ENCODE measurements at regions not wholly inside any gene's neighbourhood (a gene's known extent, or its start where the extent isn't known, plus 50 kb on each side); places are given as distances from the start of the nearest gene placed in this dataset.

DNA sequence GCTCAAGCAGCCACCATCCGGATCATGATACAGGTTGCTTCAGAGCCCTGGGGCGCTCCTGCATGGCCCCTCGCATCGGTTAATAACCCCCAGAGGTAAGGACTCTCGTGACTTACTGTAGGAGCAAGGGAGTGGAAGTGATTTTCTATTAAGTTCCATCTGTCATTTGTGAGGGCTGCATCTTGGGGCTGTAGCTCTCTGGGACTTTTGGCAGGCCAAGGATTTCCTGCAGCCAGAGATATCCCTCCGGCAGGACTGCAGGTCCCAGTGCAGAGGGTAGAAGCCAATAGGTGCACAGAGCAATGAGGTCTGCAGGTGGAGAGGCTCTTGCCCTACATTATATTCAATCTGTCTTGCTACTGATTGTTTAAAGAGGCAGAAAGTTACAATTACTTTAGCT, 356.8 kb upstream of the ADARB2 start:
- H3K9me3 Mint-ChIP-seq: peaks cover 6% of the 10 kb centered on the region
- no peaks in the 10 kb centered on the region for H3K4me1 Mint-ChIP-seq (ENCODE audit: low read depth)
- intact Hi-C loops (cut with micrococcal nuclease): no loop called here
- H3K27ac Mint-ChIP-seq: no peak overlapping the region
- H3K27me3 Mint-ChIP-seq: no peaks in the 10 kb centered on the region
- no peak overlapping the region for H3K4me3 Mint-ChIP-seq
- H3K36me3 Mint-ChIP-seq (ENCODE audit: low read depth): no peaks in the 10 kb centered on the region

GRCh38 chr10:2083591-2083990, 346.3 kb upstream of the ADARB2 start:
- intact Hi-C loops (cut with micrococcal nuclease): no loop called here
- Mint-ChIP-seq H3K27me3 (no peaks in the 10 kb centered on the region), H3K9me3 (peaks cover 15% of the 10 kb centered on the region), H3K4me1 (ENCODE audit: low read depth) (no peaks in the 10 kb centered on the region), H3K27ac (no peak overlapping the region), H3K36me3 (ENCODE audit: low read depth) (no peaks in the 10 kb centered on the region), H3K4me3 (no peak overlapping the region)

GRCh38 chr10:2081501-2081900, 344.2 kb upstream of the ADARB2 start:
- H3K9me3 Mint-ChIP-seq: peaks cover 8% of the 10 kb centered on the region
- H3K4me1 Mint-ChIP-seq (ENCODE audit: low read depth): no peaks in the 10 kb centered on the region
- no peaks in the 10 kb centered on the region for H3K27me3 Mint-ChIP-seq
- intact Hi-C loops (cut with micrococcal nuclease): no loop called here
- no peak overlapping the region for H3K27ac Mint-ChIP-seq
- H3K36me3 Mint-ChIP-seq (ENCODE audit: low read depth): no peaks in the 10 kb centered on the region
- H3K4me3 Mint-ChIP-seq: no peak overlapping the region

DNA sequence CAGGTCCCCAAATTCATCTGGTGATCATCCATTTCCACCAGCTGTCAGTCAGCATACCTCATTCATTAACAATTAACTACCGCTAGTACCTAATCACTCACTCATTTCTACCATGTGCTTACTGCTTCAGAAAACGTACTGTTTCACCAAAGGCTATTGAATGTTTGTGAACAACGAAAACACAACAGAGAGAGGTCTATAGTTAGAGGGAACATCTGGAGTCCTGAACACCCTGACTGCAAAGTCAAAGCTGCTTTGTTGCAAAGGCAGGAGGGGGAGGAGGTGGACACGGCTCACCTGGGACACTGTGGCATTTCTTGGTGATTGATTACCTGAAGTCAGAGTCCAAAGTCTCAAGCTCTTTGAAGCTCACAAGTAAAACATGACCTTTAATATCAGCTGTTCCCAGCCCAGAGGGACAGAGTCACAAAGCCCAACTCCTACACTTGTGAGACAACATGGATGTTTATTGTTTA, 342.3 kb upstream of the ADARB2 start:
- Mint-ChIP-seq H3K9me3 (peaks cover 6% of the 10 kb centered on the region), H3K4me1 (ENCODE audit: low read depth) (no peaks in the 10 kb centered on the region), H3K27me3 (no peaks in the 10 kb centered on the region), H3K27ac (no peak overlapping the region), H3K4me3 (no peak overlapping the region), H3K36me3 (ENCODE audit: low read depth) (no peaks in the 10 kb centered on the region)
- intact Hi-C loops (cut with micrococcal nuclease): no loop called here

- intact Hi-C loops (cut with micrococcal nuclease): no loop called here
- H3K4me3 Mint-ChIP-seq: no peak overlapping the region
- no peaks in the 10 kb centered on the region for H3K9me3 Mint-ChIP-seq
- H3K36me3 Mint-ChIP-seq (ENCODE audit: low read depth): no peaks in the 10 kb centered on the region
- H3K27ac Mint-ChIP-seq: no peak overlapping the region
- no peaks in the 10 kb centered on the region for H3K4me1 Mint-ChIP-seq (ENCODE audit: low read depth)
- no peaks in the 10 kb centered on the region for H3K27me3 Mint-ChIP-seq
Measured at GRCh38 chr10:2077231-2077630, 339.9 kb upstream of the ADARB2 start.

DNA sequence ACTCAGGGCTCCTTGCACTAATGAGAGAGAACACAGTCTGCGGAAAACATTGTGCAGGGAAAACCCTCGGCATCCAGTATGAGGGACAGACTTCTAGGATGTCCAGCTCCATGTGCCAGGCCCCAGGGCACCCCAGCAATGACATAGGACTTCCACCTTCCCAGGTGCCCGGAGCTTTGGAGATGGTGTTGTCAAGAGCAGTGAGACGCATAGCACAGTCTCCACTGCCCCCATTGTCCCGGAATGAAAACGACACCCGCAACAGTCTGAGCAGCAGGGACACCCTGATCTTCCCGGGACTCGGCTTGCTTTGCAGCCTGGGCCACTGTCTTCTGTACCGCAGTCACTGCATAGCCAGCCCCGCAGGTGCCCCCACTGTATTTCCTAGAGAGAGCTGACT, 339.2 kb upstream of the ADARB2 start:
- Mint-ChIP-seq H3K27me3 (no peaks in the 10 kb centered on the region), H3K36me3 (ENCODE audit: low read depth) (no peaks in the 10 kb centered on the region), H3K27ac (no peak overlapping the region), H3K9me3 (no peaks in the 10 kb centered on the region), H3K4me1 (ENCODE audit: low read depth) (no peaks in the 10 kb centered on the region), H3K4me3 (no peak overlapping the region)
- intact Hi-C loops (cut with micrococcal nuclease): no loop called here

- no peaks in the 10 kb centered on the region for H3K4me1 Mint-ChIP-seq (ENCODE audit: low read depth)
- no peaks in the 10 kb centered on the region for H3K36me3 Mint-ChIP-seq (ENCODE audit: low read depth)
- no peak overlapping the region for H3K4me3 Mint-ChIP-seq
- intact Hi-C loops (cut with micrococcal nuclease): no loop called here
- no peak overlapping the region for H3K27ac Mint-ChIP-seq
- H3K9me3 Mint-ChIP-seq: peaks cover 37% of the 10 kb centered on the region
- H3K27me3 Mint-ChIP-seq: no peaks in the 10 kb centered on the region
Measured at GRCh38 chr10:2067015-2067414, 329.7 kb upstream of the ADARB2 start.

DNA sequence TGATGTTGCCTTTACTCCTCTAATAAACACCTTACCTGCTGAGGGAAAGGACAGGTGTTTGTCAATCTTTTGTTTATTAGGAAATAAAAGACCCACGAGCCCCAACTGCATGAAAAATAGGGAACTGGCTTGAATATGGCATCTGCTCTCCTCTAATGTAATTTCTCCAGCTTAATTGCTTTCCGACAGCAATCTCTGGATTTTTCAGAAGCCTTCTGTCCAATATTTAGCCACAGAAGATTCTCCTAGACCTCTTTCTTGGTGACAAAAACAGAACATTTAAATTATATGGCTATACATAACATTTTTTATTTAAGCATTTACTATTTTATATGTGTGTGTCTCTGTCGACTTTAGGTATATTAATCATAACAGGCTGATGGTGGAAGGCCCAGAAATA, 317.4 kb upstream of the ADARB2 start:
- no peaks in the 10 kb centered on the region for H3K4me1 Mint-ChIP-seq (ENCODE audit: low read depth)
- peaks cover 12% of the 10 kb centered on the region for H3K9me3 Mint-ChIP-seq
- H3K4me3 Mint-ChIP-seq: no peak overlapping the region
- H3K36me3 Mint-ChIP-seq (ENCODE audit: low read depth): no peaks in the 10 kb centered on the region
- intact Hi-C loops (cut with micrococcal nuclease): no loop called here
- H3K27me3 Mint-ChIP-seq: no peaks in the 10 kb centered on the region
- H3K27ac Mint-ChIP-seq: no peak overlapping the region

- Mint-ChIP-seq H3K4me1 (ENCODE audit: low read depth) (no peaks in the 10 kb centered on the region), H3K27me3 (no peaks in the 10 kb centered on the region), H3K27ac (no peak overlapping the region), H3K4me3 (no peak overlapping the region), H3K9me3 (peaks cover 12% of the 10 kb centered on the region), H3K36me3 (ENCODE audit: low read depth) (no peaks in the 10 kb centered on the region)
- intact Hi-C loops (cut with micrococcal nuclease): no loop called here
Measured at GRCh38 chr10:2053805-2054204, 316.5 kb upstream of the ADARB2 start.

DNA sequence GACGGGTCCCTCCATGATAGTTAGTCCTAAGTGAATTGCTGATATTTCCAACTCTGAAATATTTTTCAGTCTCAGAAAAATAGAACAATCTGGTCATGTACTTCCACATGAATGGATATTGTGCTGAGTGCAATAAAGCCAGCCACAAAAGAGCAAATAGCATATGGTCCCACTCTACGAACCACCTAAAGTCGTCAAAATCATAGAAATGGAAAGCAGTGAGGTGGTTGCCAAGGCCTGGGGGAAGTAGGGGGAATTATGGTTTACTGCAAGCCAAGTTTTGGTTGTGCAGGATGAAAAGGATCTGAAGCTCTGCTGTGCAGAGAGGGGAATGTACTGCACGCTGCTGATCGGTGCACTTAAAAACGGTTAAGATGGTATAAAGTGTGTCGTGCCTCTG, 313.8 kb upstream of the ADARB2 start:
- intact Hi-C loops (cut with micrococcal nuclease): no loop called here
- Mint-ChIP-seq H3K4me3 (no peak overlapping the region), H3K36me3 (ENCODE audit: low read depth) (no peaks in the 10 kb centered on the region), H3K4me1 (ENCODE audit: low read depth) (no peaks in the 10 kb centered on the region), H3K27me3 (no peaks in the 10 kb centered on the region), H3K27ac (no peak overlapping the region), H3K9me3 (peaks cover 12% of the 10 kb centered on the region)

GRCh38 chr10:2049560-2049959, 312.2 kb upstream of the ADARB2 start:
- peaks cover 12% of the 10 kb centered on the region for H3K9me3 Mint-ChIP-seq
- no peaks in the 10 kb centered on the region for H3K4me1 Mint-ChIP-seq (ENCODE audit: low read depth)
- H3K27ac Mint-ChIP-seq: no peak overlapping the region
- H3K4me3 Mint-ChIP-seq: no peak overlapping the region
- H3K36me3 Mint-ChIP-seq (ENCODE audit: low read depth): no peaks in the 10 kb centered on the region
- no peaks in the 10 kb centered on the region for H3K27me3 Mint-ChIP-seq
- intact Hi-C loops (cut with micrococcal nuclease): no loop called here

DNA sequence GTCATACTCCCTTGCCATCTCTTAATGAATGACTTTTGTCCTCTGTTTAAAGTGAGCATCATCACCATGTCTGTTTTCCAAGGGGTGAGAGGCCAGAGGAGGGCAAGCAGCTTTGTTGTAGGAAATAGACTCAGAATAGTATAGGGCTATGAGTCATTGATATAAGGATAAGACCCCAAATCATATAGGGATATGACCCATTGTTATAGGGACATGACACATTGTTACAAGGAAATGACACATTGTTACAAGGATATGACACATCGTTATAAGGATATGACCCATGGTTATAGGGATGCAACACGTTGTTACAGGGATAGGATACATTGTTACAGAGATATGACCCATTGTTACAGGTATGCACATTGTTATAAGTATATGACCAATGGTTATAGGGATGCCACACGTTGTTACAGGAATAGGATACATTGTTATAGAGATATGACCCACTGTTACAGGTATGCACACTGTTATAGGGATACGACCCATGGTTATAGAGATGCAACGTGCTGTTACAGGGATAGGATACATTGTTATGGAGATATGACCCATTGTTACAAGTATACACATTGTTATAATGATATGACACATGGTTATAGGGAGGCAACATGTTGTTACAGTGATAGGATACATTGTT, 311.1 kb upstream of the ADARB2 start:
- H3K27me3 Mint-ChIP-seq: no peaks in the 10 kb centered on the region
- no peaks in the 10 kb centered on the region for H3K36me3 Mint-ChIP-seq (ENCODE audit: low read depth)
- H3K27ac Mint-ChIP-seq: no peak overlapping the region
- no peaks in the 10 kb centered on the region for H3K4me1 Mint-ChIP-seq (ENCODE audit: low read depth)
- peaks cover 17% of the 10 kb centered on the region for H3K9me3 Mint-ChIP-seq
- intact Hi-C loops (cut with micrococcal nuclease): no loop called here
- H3K4me3 Mint-ChIP-seq: no peak overlapping the region

GRCh38 chr10:2047679-2048078, 310.4 kb upstream of the ADARB2 start:
- Mint-ChIP-seq H3K27me3 (no peaks in the 10 kb centered on the region), H3K36me3 (ENCODE audit: low read depth) (no peaks in the 10 kb centered on the region), H3K9me3 (peaks cover 20% of the 10 kb centered on the region), H3K27ac (no peak overlapping the region), H3K4me1 (ENCODE audit: low read depth) (no peaks in the 10 kb centered on the region), H3K4me3 (no peak overlapping the region)
- intact Hi-C loops (cut with micrococcal nuclease): no loop called here

GRCh38 chr10:2043379-2043778, 306.1 kb upstream of the ADARB2 start:
- no peaks in the 10 kb centered on the region for H3K36me3 Mint-ChIP-seq (ENCODE audit: low read depth)
- no peaks in the 10 kb centered on the region for H3K4me1 Mint-ChIP-seq (ENCODE audit: low read depth)
- H3K27ac Mint-ChIP-seq: no peak overlapping the region

DNA sequence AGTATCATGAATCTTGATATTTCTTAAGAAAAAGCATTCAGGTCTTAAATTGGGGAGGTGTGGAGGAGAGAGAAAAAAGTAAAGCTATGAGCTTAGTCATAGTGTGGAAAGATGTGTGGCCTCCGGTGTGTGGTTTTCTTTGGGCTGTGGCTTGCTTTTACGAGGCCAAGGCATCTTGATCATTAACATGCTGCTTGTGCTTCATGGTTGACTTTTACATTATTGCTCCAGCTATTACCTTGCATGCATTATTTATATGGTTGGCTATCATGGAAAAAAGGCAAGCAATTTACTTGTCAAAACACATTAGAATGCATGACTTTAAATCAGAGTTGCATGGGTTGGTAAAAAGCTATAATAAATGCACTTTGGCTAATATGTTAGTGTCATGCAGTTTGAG, 300.7 kb upstream of the ADARB2 start:
- Mint-ChIP-seq H3K27me3 (no peaks in the 10 kb centered on the region), H3K36me3 (ENCODE audit: low read depth) (no peaks in the 10 kb centered on the region), H3K9me3 (no peaks in the 10 kb centered on the region), H3K4me1 (ENCODE audit: low read depth) (no peaks in the 10 kb centered on the region), H3K4me3 (no peak overlapping the region), H3K27ac (no peak overlapping the region)
- intact Hi-C loops (cut with micrococcal nuclease): no loop called here

More at GRCh38 chr10:2043379-2043778, 306.1 kb upstream of the ADARB2 start:
- Mint-ChIP-seq H3K4me3 (no peak overlapping the region), H3K27me3 (no peaks in the 10 kb centered on the region), H3K9me3 (peaks cover 8% of the 10 kb centered on the region)
- intact Hi-C loops (cut with micrococcal nuclease): no loop called here

Data from dendritic cell treated with granulocyte-macrophage colony-stimulating factor and Interleukin-4, amounts not matched to agents 40 ng/mL and 50 ng/mL, for 4 days (primary cell).